ENCODE measurements at regions not wholly inside any gene's neighbourhood (a gene's known extent, or its start where the extent isn't known, plus 50 kb on each side); places are given as distances from the start of the nearest gene placed in this dataset. TPM values are rescaled to one million over a fixed set of nuclear protein-coding genes. Genes with fewer than 3 reads are reported as not detected.
"Not testable (repeated sequence)": the region's sequence is repeated elsewhere in the genome, so short reads cannot be mapped to it uniquely, and the experiment has no call there.

DNA sequence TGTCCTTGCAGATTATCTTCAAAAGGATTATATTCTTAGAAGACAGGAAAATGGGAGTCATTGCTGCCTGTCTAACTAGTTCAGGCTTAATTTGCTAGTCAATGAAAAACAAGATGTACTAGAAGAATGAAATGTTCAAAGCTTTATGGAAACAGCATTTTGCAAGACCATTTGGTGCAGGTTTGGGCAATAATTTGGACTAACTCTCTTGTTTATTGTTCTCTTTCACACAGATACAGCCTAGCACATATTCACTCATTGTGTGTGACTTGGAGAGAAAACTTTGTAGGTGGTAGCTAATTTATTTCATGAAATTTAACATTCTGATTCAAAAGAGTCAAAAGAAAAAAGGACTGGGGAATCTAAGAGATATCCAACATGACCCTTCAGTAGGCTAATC, 92.5 kb upstream of the POTEB3 start:
- DNase-seq; H3K4me3 Mint-ChIP-seq (ENCODE audit: unreplicated experiment); H3K27me3 Mint-ChIP-seq (ENCODE audit: insufficient read depth, unreplicated experiment); H3K4me3 ChIP-seq (ENCODE audit: low read depth, low read length); H3K27me3 ChIP-seq (replicated peaks; ENCODE audit: control insufficient read depth, insufficient read depth, low read length); CTCF ChIA-PET; H3K9me3 ChIP-seq; H3K27ac Mint-ChIP-seq (ENCODE audit: unreplicated experiment); H3K9me3 Mint-ChIP-seq (ENCODE audit: unreplicated experiment); H3K36me3 ChIP-seq (ENCODE audit: control insufficient read depth, insufficient read depth, low read length); BruUV-seq (replicated peaks); intact Hi-C loops (cut with micrococcal nuclease; ENCODE audit: unreplicated experiment); H3K4me1 Mint-ChIP-seq (ENCODE audit: low read depth, unreplicated experiment); H3K4me1 ChIP-seq; H3K36me3 Mint-ChIP-seq (ENCODE audit: insufficient read depth, unreplicated experiment); POLR2A ChIA-PET: not testable (repeated sequence)

DNA sequence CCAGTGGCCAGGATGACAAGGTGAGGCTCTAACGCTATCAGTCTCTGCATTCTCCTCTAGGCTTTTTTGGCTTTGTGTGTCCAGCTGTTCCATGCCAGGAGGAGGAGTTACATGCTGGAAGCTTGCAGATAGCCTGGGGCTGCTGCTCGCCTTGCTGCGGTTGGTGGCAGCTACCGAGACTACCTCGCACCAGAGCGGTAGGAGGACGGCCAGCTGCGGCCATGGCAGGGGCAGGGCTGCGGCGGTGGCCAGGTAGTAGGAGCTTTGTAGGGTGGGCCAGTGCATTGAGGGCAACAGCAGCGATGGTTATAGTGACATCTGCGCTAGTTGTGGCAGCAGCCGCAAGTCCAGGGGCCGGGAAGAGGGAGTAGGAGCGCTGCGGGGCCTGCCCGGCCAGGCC, 75.9 kb upstream of the POTEB3 start:
- POLR2A ChIA-PET; H3K4me1 ChIP-seq; H3K4me3 ChIP-seq (ENCODE audit: low read depth, low read length); H3K27me3 ChIP-seq (replicated peaks; ENCODE audit: control insufficient read depth, insufficient read depth, low read length); H3K4me1 Mint-ChIP-seq (ENCODE audit: low read depth, unreplicated experiment); intact Hi-C loops (cut with micrococcal nuclease; ENCODE audit: unreplicated experiment); H3K36me3 ChIP-seq (ENCODE audit: control insufficient read depth, insufficient read depth, low read length); CTCF ChIA-PET; BruUV-seq (replicated peaks); H3K9me3 ChIP-seq; H3K27me3 Mint-ChIP-seq (ENCODE audit: insufficient read depth, unreplicated experiment); H3K4me3 Mint-ChIP-seq (ENCODE audit: unreplicated experiment); H3K36me3 Mint-ChIP-seq (ENCODE audit: insufficient read depth, unreplicated experiment); H3K9me3 Mint-ChIP-seq (ENCODE audit: unreplicated experiment); H3K27ac Mint-ChIP-seq (ENCODE audit: unreplicated experiment): not testable (repeated sequence)
- peak in 1 of 2 experiments; percentile 5 for DNase-seq

DNA sequence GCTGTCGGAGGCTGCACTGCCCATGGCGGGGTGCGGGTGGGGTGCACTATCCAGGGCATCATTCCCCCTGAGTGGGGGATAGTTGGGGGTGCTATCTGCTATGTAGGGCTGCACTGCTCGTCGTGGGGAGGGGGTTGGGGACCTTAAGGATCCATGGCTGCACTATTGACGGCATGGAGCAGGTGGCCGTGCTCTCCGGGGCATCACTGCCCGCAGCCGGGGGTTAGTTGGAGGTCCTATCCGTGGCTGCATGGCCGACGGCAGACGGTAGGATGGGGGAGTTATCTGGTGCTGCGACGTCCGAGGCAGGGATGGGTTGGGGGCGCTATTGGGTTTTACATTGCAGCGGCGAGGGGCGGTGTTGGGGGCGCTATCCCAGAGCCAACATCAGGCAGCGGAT, 75.0 kb upstream of the POTEB3 start:
- CTCF ChIA-PET; H3K27me3 ChIP-seq (replicated peaks; ENCODE audit: control insufficient read depth, insufficient read depth, low read length); H3K9me3 ChIP-seq; H3K9me3 Mint-ChIP-seq (ENCODE audit: unreplicated experiment); H3K4me3 Mint-ChIP-seq (ENCODE audit: unreplicated experiment); H3K4me1 Mint-ChIP-seq (ENCODE audit: low read depth, unreplicated experiment); BruUV-seq (replicated peaks); intact Hi-C loops (cut with micrococcal nuclease; ENCODE audit: unreplicated experiment); POLR2A ChIA-PET; H3K4me3 ChIP-seq (ENCODE audit: low read depth, low read length); H3K4me1 ChIP-seq; H3K27me3 Mint-ChIP-seq (ENCODE audit: insufficient read depth, unreplicated experiment); H3K36me3 Mint-ChIP-seq (ENCODE audit: insufficient read depth, unreplicated experiment); H3K27ac Mint-ChIP-seq (ENCODE audit: unreplicated experiment); H3K36me3 ChIP-seq (ENCODE audit: control insufficient read depth, insufficient read depth, low read length): not testable (repeated sequence)
- peak in 1 of 2 experiments; percentile 9 for DNase-seq

DNA sequence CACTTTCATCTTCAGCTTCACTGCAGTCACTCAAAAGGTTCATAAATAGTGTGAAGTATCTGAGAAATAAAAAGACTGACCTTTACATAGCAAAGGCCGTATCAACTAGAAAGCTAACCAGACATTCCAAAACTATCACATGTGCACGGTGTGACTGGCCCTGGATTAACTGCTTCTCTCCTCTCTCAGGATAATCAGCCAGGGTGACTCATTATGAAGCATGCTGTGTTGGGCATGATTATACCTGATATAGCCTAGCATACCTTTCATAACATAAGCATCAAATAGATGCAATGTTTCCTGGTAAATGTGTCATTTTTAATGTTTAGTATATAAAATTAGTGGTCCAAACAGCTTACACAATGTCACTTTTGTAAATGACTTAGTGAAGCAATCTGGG, 62.7 kb upstream of the POTEB3 start:
- H3K27me3 Mint-ChIP-seq (ENCODE audit: insufficient read depth, unreplicated experiment); H3K4me3 ChIP-seq (ENCODE audit: low read depth, low read length); H3K27ac Mint-ChIP-seq (ENCODE audit: unreplicated experiment); CTCF ChIA-PET; H3K36me3 Mint-ChIP-seq (ENCODE audit: insufficient read depth, unreplicated experiment); H3K9me3 ChIP-seq; POLR2A ChIA-PET; H3K36me3 ChIP-seq (ENCODE audit: control insufficient read depth, insufficient read depth, low read length); intact Hi-C loops (cut with micrococcal nuclease; ENCODE audit: unreplicated experiment); H3K4me1 ChIP-seq; BruUV-seq (replicated peaks); H3K4me1 Mint-ChIP-seq (ENCODE audit: low read depth, unreplicated experiment); DNase-seq; H3K4me3 Mint-ChIP-seq (ENCODE audit: unreplicated experiment); H3K27me3 ChIP-seq (replicated peaks; ENCODE audit: control insufficient read depth, insufficient read depth, low read length); H3K9me3 Mint-ChIP-seq (ENCODE audit: unreplicated experiment): not testable (repeated sequence)

Small RNA genes lying in the stretch of these regions (microRNA-seq; reads per million reads assigned to microRNA genes)
- gene MIR5701-2, result not detected

All from Caco-2 (cell line).